ENCODE measurements at regions not wholly inside any gene's neighbourhood (a gene's known extent, or its start where the extent isn't known, plus 50 kb on each side); places are given as distances from the start of the nearest gene placed in this dataset.

- Histone ChIP-seq H3K9ac (ENCODE audit: insufficient read depth, low read length, poor library complexity, severe bottlenecking) (no peak overlapping the region), H3K27me3 (ENCODE audit: control insufficient read depth in 2 of 2, insufficient read depth in 2 of 2, low read length in 2 of 2) (peaks cover 0 to 3% of the 10 kb centered on the region in 2 donors), H3K79me2 (ENCODE audit: insufficient read depth, low read length) (no peaks in the 10 kb centered on the region), H3K36me3 (replicated peaks in 1 of 2; ENCODE audit: control insufficient read depth in 1 of 2, insufficient read depth in 2 of 2, low read length in 2 of 2) (no peaks in the 10 kb centered on the region), H3K4me1 (ENCODE audit: control insufficient read depth in 1 of 2, insufficient read depth in 2 of 2, low read length in 2 of 2) (peaks cover 25 to 32% of the 10 kb centered on the region in 2 donors), H4K20me1 (ENCODE audit: insufficient read depth, low read length) (no peaks in the 10 kb centered on the region), H3K27ac (ENCODE audit: low read depth in 1 of 2, low read length in 2 of 2) (no peak overlapping the region), H3K9me3 (replicated peaks in 1 of 2; ENCODE audit: control insufficient read depth in 1 of 2, insufficient read depth in 1 of 2, low read length in 2 of 2) (no peaks in the 10 kb centered on the region), H2AFZ (ENCODE audit: insufficient read depth, low read depth, low read length, poor library complexity, severe bottlenecking) (no peak overlapping the region), H3K4me3 (replicated peaks in 1 of 3; ENCODE audit: low read depth in 2 of 3, low read length in 3 of 3) (no peak overlapping the region), H3K4me2 (replicated peaks; ENCODE audit: extremely low read depth, low read length, poor library complexity, severe bottlenecking) (no peak overlapping the region)
- TF ChIP-seq, protein P1, sequence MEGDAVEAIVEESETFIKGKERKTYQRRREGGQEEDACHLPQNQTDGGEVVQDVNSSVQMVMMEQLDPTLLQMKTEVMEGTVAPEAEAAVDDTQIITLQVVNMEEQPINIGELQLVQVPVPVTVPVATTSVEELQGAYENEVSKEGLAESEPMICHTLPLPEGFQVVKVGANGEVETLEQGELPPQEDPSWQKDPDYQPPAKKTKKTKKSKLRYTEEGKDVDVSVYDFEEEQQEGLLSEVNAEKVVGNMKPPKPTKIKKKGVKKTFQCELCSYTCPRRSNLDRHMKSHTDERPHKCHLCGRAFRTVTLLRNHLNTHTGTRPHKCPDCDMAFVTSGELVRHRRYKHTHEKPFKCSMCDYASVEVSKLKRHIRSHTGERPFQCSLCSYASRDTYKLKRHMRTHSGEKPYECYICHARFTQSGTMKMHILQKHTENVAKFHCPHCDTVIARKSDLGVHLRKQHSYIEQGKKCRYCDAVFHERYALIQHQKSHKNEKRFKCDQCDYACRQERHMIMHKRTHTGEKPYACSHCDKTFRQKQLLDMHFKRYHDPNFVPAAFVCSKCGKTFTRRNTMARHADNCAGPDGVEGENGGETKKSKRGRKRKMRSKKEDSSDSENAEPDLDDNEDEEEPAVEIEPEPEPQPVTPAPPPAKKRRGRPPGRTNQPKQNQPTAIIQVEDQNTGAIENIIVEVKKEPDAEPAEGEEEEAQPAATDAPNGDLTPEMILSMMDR (IDR thresholded peaks at IDR 0.05) = no peak
- WGBS (ENCODE audit: insufficient coverage) = 100% methylated on average over 1 of the region's 2 CpGs
- no peak for DNase-seq
- intact Hi-C loops (cut with micrococcal nuclease) = no loop called here
- H3K27ac Mint-ChIP-seq = no peak overlapping the region
- no peaks in the 10 kb centered on the region for H3K36me3 Mint-ChIP-seq
- H3K4me1 Mint-ChIP-seq = peaks cover 43% of the 10 kb centered on the region
- H3K27me3 Mint-ChIP-seq (ENCODE audit: low read depth in 3 of 3) = peaks cover 6 to 28% (median 12%) of the 10 kb centered on the region in 3 donors
- peaks cover 0 to 9% (median 0%) of the 10 kb centered on the region in 7 donors for H3K9me3 Mint-ChIP-seq
- no peak overlapping the region for H3K4me3 Mint-ChIP-seq
These were observed 71.1 kb upstream of the MED9 start for GRCh38 chr17:17405673-17406072.

- H4K20me1 ChIP-seq (ENCODE audit: insufficient read depth, low read length) = no peaks in the 10 kb centered on the region
- H3K9me3 ChIP-seq (replicated peaks in 1 of 2; ENCODE audit: control insufficient read depth in 1 of 2, insufficient read depth in 1 of 2, low read length in 2 of 2) = no peaks in the 10 kb centered on the region
- Mint-ChIP-seq H3K9me3 (peaks cover 0 to 8% (median 0%) of the 10 kb centered on the region in 7 donors), H3K27me3 (ENCODE audit: low read depth in 3 of 3) (peaks cover 6 to 28% (median 12%) of the 10 kb centered on the region in 3 donors), H3K4me1 (peaks cover 44% of the 10 kb centered on the region), H3K4me3 (no peak overlapping the region), H3K36me3 (no peaks in the 10 kb centered on the region), H3K27ac (peak overlapping the region in 1 of 7 donors; percentile 38)
- H3K27ac ChIP-seq (ENCODE audit: low read depth in 1 of 2, low read length in 2 of 2) = no peak overlapping the region
- no peaks in the 10 kb centered on the region for H3K79me2 ChIP-seq (ENCODE audit: insufficient read depth, low read length)
- TF ChIP-seq, protein P1 (IDR thresholded peaks at IDR 0.05) = no peak
- no peak overlapping the region for H2AFZ ChIP-seq (ENCODE audit: insufficient read depth, low read depth, low read length, poor library complexity, severe bottlenecking)
- H3K27me3 ChIP-seq (ENCODE audit: control insufficient read depth in 2 of 2, insufficient read depth in 2 of 2, low read length in 2 of 2) = peaks cover 0 to 3% of the 10 kb centered on the region in 2 donors
- no peaks in the 10 kb centered on the region for H3K36me3 ChIP-seq (replicated peaks in 1 of 2; ENCODE audit: control insufficient read depth in 1 of 2, insufficient read depth in 2 of 2, low read length in 2 of 2)
- H3K9ac ChIP-seq (ENCODE audit: insufficient read depth, low read length, poor library complexity, severe bottlenecking) = no peak overlapping the region
- intact Hi-C loops (cut with micrococcal nuclease) = no loop called here
- no peak for DNase-seq
- no peak overlapping the region for H3K4me2 ChIP-seq (replicated peaks; ENCODE audit: extremely low read depth, low read length, poor library complexity, severe bottlenecking)
- peaks cover 25 to 32% of the 10 kb centered on the region in 2 donors for H3K4me1 ChIP-seq (ENCODE audit: control insufficient read depth in 1 of 2, insufficient read depth in 2 of 2, low read length in 2 of 2)
- WGBS (ENCODE audit: insufficient coverage) = 93% methylated on average over 6 of the region's 7 CpGs
- H3K4me3 ChIP-seq (replicated peaks in 1 of 3; ENCODE audit: low read depth in 2 of 3, low read length in 3 of 3) = no peak overlapping the region
These were observed 70.6 kb upstream of the MED9 start for GRCh38 chr17:17406225-17406624.

All from CD14-positive monocyte (primary cell).